Stimulated activated CD4-positive, alpha-beta T cell treated with anti-CD3 and anti-CD28 coated beads, Interleukin-12 subunit alpha, Interleukin-12 subunit beta, amount 100 ng/mL, for 4 hours (primary cell): ENCODE measurements at regions not wholly inside any gene's neighbourhood (a gene's known extent, or its start where the extent isn't known, plus 50 kb on each side); places are given as distances from the start of the nearest gene placed in this dataset.
"Not testable (repeated sequence)": the region's sequence is repeated elsewhere in the genome, so short reads cannot be mapped to it uniquely, and the experiment has no call there.

Source experiments
- DNase-seq: peaks from one replicate; pipeline ENCODE4 v3.0.0-alpha.2; 2020

DNA sequence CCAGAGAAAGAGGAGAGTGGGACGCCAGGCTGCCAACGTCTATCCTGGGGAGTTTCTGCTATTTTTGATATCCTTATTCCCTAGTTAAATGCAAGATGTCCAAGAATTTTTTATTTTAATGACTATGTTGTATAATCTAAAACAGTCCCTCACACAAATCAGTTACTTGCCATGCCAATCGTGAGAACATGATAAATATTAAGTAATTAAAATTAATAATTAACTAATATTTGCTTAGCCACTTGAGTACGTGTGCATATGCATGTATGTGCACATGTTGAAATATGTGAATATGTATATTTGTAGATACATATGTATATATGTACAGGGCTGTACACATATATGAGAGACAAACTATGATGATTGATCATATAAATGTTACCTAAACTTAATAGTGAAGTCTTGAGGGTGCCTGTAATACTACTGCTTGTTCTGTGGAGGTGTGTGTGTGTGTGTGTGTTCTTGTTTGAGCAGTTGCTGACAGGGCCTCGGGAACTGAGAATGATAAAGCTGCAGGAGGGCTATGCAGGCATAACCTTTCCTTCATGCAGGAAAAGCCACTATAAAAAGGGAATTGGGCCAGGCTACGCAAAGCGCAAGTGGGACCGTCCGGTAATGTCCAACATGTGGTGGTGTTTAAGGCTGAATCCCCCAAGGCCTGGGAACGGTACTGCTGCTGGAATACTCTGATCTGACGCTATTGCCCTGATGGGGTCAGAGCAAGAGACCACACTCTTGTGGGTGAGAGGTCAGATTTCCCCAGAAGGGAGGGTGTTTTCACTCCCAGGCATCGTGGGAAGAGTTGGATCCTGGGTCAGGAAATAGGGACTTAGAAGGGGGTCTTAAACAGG is 148.3 kb upstream of the TBX18 start:
- no peak for DNase-seq

DNA sequence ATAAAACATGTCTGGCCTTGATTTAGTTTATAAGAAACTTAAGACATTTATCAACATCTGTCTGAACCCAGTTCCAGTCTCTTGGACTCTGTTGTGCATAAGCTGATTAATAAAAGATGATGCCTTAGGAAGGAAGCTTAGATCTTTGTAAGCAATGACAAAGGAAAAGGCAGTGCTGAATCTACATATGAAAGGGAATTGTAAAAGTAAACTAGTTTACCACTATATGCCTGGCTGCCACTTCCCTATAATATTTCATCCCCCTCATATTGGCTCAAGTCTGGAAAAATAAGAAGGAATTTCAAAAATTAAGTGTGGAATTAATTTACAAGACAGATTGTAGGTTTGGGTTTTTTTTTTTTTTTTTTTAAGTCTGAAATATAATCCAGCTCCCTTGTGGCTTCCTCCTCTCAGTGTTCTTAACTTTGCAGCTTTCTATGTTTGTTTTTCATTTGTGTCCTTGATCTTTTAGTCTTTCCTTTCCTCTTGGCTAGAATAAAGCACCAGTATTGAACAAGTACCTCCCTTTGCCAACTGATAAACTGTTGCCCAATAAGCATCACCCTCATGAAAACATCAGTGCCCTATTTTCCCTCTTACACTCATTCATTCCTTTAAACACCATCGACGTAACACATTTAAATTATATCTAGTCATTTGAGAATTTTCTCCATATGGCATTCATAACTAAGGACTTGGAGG is 146.7 kb upstream of the TBX18 start:
- no peak for DNase-seq

DNA sequence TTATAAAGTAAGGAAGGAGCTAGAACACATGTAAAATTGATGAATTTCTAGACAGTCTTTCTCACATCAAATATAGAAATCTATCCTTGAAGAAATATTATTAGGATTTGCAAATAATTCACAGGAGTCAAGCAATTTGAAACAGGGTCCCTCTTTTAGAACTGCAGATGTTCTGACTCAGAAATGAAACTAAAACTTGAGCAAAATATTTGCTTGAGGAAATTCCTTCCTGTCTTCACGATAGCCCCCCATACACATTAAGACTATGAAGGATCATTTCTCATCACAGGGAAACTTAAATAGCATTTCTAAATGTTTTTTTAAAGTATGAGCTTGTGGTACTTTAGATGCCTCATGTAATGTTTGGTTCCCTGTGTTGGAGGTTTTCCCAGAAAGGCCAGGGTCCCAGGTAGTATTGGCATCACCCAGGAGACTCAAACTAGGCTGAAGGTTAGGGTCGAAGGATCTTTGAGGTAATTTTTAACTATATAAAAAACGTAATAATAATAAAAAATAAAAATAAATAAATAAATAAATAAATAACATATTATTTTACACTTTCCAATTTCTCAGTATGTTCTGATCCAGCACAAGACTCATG is 144.0 kb upstream of the TBX18 start:
- DNase-seq, result no peak

GRCh38 chr6:84906514-84906913 is 142.1 kb upstream of the TBX18 start:
- no peak for DNase-seq

DNA sequence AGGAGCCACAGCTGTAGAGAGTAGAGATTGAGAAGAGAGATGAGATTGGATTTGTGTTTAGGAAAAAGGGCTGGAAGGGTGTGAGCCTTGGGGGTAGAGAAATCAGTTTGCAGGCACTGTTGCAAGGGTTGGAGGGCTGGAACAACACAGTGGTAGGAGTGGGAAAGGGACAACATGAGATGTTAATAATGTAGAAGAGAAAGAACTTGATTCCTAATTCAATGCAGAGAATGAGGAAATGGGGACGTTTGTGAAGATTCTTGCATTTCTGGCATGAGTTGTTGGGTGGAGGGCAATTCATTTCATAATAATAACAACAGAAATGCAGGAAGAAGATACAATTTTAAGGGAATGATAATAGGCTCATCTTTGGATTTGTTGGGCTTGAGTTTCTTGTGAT is 141.4 kb upstream of the TBX18 start:
- DNase-seq, result no peak

DNA sequence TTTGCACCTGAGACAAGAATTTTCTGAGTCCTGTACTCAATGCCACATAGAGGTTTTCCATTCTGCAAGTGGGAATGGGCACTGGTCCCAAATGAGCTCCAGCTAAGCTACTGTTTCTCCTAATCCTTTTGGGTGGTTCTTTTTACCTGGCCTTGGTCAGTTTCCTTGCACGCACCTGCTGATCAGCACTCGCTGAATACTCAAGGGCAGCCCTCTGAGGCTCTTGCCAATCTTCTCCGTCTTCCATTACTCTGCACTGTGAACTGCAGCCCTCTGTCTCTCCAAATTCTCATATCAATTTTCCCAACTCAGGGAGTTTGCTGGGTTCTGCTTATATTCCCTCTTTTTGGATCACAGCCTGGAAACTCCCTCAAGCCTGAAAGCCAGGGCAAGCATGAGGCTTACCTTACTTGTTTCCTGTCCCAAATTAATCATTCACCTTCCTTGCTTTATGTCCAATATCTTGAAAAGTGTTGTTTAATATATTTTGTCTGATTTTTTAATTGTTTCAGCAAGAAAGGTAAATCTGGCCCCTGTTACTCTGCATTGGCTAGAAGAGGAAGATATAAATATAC is 138.0 kb upstream of the TBX18 start:
- DNase-seq, result no peak

DNA sequence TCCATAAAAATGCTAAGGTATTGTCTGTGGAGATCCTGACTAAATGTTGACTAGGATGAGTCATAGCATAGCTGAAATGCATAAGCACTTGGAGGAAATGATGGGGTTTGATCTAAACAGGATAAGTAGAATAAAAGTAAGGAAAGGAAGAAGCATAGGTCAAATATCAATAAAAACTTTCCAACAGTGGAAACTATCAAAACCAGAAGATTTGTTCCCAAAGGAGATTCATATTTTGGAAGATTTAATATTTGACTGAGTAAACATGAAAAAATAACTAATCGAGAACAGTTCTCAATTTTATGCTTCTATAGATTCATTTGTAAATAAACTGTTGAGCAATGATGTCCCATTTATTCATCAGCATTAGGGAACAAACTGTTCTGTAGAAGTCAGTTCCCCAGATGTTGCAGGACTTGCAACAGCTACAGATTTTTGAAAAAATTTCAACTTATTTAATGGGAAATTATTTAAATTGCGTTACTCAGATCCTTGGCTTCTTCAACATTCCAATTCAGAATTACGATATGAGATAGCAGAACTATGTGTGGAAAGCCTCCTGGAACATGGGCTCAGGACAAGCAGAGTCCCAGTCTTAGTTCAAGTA is 133.7 kb upstream of the TBX18 start:
- DNase-seq, result no peak

DNA sequence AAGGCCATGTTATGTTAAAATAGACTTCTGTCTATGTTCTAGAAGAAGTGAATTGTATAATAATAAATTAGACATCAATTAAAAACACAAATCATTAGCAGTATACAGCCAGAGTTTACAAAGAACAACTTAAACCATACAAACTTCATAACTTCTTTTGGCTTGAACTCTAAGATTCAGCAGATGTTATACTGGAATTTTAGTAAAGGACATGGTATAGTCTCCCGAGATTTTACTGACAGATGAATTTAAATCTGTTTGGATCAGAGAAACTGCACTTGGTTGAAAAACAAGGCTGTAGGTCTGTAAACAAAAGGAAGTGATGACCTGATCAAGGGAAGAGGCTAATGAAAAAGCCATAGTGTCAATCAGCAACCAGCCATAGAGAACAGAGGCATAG is 132.6 kb upstream of the TBX18 start:
- DNase-seq, result no peak

DNA sequence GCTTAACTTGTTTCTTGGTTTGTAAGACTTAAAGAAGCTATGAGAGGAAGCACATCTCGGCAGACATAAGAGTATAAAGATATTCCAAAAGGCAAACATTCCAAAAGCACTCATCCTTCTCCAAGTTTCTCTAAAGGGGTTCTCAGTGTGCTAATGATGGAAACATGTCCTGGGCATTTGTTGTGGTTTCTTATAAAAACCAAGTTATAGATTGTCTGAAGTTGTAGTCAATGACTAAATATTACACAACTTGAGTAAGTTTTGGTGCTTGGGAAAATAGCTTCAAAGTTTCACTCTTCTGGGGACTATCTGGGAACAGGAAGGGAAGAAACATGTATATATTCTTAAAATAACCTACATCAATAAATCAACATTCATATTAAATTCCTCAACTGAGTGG is 128.3 kb upstream of the TBX18 start:
- no peak for DNase-seq

- no peak for DNase-seq
Measured at GRCh38 chr6:84882768-84883766, 118.7 kb upstream of the TBX18 start.

DNA sequence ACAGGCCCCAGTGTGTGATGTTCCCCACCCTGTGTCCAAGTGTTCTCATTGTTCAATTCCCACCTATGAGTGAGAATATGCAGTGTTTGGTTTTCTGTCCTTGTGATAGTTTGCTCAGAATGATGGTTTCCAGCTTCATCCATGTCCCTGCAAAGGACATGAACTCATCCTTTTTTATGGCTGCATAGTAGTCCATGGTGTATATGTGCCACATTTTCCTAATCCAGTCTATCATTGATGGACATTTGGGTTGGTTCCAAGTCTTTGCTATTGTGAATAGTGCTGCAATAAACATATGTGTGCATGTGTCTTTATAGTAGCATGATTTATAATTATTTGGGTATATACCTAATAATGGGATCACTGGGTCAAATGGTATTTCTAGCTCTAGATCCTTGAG is 115.0 kb upstream of the TBX18 start:
- not testable (repeated sequence) for DNase-seq

DNA sequence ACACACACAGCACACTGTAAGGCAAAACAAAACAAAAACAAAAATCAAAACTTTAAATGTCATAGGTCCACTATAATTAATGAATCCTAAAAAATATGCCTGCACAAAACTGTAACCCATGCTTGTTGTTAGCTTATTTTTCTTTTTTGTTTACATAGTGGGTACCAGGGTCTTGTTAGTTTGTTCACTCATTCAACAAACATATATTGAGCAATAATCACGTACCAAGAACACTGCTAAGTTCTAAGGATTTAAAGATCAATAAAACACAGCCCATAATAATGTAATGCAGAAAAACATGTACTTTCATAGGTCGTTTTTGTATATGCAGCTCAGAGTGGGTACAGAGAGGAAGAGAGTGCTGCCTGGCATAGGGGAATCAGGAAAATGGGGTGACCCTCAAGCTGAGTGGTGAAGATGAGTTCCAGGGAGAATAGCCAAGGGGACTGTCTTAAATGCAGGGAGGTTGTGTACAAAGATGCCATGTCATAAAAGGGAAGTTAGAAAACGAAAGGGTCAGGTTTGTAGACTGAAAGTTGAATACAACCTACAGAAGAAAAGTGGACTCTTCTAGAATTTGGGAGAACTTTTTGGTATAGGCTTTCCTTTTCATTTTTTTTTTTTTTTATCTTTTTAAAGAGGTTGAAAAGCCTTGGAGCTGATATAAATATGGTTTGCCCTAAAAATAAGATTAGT is 113.3 kb upstream of the TBX18 start:
- DNase-seq, result no peak

- DNase-seq, result no peak
Measured at GRCh38 chr6:84876723-84877514, 112.5 kb upstream of the TBX18 start.

DNA sequence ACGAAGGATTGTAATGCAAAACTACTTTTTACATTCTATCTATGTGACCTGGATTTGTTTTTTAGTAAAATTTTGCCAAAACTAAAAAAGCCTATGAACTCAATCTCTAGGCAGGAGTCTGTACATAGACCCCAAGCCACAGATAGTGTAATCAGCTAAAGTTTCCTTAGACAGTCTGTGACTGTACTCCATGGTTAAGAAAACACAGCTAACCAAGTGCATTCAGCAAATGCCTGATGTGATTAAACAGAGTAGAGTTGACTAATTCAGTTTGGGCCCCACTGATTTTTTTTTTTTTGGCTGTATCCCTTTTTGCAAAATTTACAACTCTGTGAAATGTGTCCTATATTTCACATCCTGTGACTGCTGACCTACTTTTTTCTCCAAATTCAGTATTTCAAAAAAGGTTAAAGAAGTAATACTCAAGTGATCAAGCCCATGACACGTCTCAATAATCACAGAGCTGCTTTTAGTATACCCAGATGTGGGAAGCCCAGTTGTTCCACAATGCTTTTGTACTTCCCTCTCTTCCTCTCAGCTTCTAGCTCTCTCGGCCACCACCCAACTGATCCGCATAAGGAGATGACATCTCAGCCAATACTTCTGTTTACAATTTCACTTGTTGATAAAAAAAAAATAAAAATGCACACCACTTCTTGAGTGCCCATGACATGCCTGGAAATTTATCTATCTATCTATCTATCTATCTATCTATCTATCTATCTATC is 108.8 kb upstream of the TBX18 start:
- DNase-seq, result no peak

DNA sequence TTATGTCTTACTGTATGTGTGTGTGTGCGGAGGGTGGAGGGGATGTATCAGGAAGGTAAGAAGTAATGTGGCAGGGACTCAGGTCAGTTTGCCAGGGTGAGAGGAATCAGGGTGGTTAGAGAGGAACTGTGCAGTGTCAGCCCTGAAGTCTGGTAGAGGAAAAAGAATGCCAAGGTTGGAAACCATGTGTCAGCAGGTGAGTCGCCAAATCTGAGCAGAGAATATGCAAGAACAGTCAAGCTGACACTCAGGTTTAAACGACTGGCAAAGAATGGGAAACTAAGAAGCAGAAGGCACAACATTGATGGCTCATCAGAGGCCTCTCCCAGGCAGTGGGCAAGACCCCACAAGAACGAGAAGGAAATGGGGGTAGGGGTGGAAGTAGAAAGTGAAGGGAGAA is 107.5 kb upstream of the TBX18 start:
- no peak for DNase-seq

- DNase-seq, result no peak
Measured at GRCh38 chr6:84870672-84871071, 106.3 kb upstream of the TBX18 start.

DNA sequence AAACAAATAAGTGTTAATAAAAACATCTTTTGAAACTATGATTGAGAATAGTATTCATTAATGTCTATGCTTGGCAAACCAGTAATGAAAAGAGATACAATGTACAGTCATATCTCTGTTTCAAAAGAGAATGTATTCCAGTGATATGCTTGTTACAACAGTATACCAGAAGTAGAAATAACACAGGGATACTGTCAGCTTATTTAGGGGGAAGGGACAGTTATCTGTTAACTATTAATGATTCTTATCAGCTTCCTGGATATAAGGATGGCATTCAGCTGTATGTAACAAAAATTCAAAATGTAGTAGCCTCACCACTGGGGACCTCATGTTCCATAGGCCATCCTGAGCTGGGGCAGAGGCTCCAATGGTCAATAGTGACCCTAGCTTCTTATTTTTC is 103.8 kb upstream of the TBX18 start:
- no peak for DNase-seq

GRCh38 chr6:84867521-84867920 is 103.1 kb upstream of the TBX18 start:
- no peak for DNase-seq

DNA sequence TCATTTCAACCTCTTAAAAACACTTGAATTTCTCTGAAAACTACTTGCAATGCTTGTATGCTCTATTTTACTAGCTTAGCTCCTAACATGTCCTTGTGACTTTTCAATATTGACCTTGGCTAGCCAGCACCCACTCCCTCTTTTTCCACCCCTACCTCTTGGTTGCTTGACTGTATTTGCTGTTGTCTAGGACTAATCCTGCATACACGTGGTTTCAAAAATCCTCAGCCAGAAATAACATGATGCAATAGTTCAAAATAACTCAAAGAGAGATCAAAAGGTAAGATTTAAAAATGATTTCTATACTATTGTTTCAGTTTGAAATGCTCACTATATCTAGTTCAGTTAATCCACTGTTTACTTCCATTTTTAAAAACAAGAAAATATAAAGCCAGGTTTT is 102.3 kb upstream of the TBX18 start:
- DNase-seq, result no peak

DNA sequence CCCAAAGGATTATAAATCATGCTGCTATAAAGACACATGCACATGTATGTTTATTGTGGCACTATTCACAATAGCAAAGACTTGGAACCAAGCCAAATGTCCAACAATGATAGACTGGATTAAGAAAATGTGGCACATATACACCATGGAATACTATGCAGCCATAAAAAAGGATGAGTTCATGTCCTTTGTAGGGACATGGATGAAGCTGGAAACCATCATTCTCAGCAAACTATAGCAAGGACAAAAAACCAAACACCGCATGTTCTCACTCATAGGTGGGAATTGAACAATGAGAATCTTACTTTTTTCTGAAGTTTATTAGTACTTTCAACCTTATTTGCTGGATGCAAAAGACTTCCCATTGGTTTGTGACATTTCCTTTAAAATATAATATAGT is 101.0 kb upstream of the TBX18 start:
- DNase-seq, result not testable (repeated sequence)
